H54 (cell line): ENCODE measurements at regions not wholly inside any gene's neighbourhood (a gene's known extent, or its start where the extent isn't known, plus 50 kb on each side); places are given as distances from the start of the nearest gene placed in this dataset.
"Not testable (repeated sequence)": the region's sequence is repeated elsewhere in the genome, so short reads cannot be mapped to it uniquely, and the experiment has no call there.

Source experiments
- DNase-seq: peaks from one replicate; pipeline ENCODE4 v3.0.0; 2011; ENCODE audit warnings: low spot score, mixed read lengths; ENCODE audit not compliant: insufficient read length
- FAIRE-seq: peaks from 3 replicates; lab custom pipeline; 2011; peaks lifted over from hg19 to GRCh38; lab: Jason Lieb, UNC
- POLR2A ChIP-seq: IDR thresholded peaks from 2 replicates; pipeline ENCODE4 v1.6.1; 2011; ENCODE audit warnings: low read depth, mild to moderate bottlenecking, low read length

- DNase-seq = no peak
- no peak for FAIRE-seq
- TF ChIP-seq POLR2A = no peak
These were observed 496.8 kb upstream of the JAG1 start for GRCh38 chr20:11170565-11170964.

GRCh38 chr20:11172881-11173280 lies 499.1 kb upstream of the JAG1 start:
- FAIRE-seq = no peak
- DNase-seq = no peak
- no peak for TF ChIP-seq POLR2A

- no peak for FAIRE-seq
- no peak for TF ChIP-seq POLR2A
- no peak for DNase-seq
These were observed 500.1 kb upstream of the JAG1 start for GRCh38 chr20:11173916-11174315.

GRCh38 chr20:11174861-11175260 lies 501.1 kb upstream of the JAG1 start:
- DNase-seq (no peak), FAIRE-seq (no peak)
- no peak for TF ChIP-seq POLR2A

GRCh38 chr20:11176431-11176830 lies 502.6 kb upstream of the JAG1 start:
- FAIRE-seq (no peak), DNase-seq (no peak)
- no peak for TF ChIP-seq POLR2A

GRCh38 chr20:11178946-11179654 lies 505.3 kb upstream of the JAG1 start:
- peak; percentile 99 for FAIRE-seq

GRCh38 chr20:11180186-11180585 lies 506.4 kb upstream of the JAG1 start:
- FAIRE-seq = no peak
- no peak for TF ChIP-seq POLR2A
- no peak for DNase-seq

More at GRCh38 chr20:11178946-11179654, 505.3 kb upstream of the JAG1 start:
- TF ChIP-seq POLR2A = no peak
- DNase-seq = peak; percentile 17

GRCh38 chr20:11181129-11181528 lies 507.3 kb upstream of the JAG1 start:
- FAIRE-seq, DNase-seq: not testable (repeated sequence)

GRCh38 chr20:11181966-11182365 lies 508.2 kb upstream of the JAG1 start:
- DNase-seq = no peak
- no peak for FAIRE-seq
- no peak for TF ChIP-seq POLR2A

- TF ChIP-seq POLR2A = no peak
- FAIRE-seq (no peak), DNase-seq (no peak)
These were observed 508.9 kb upstream of the JAG1 start for GRCh38 chr20:11182720-11183119.

- DNase-seq = no peak
- no peak for TF ChIP-seq POLR2A
These were observed 512.7 kb upstream of the JAG1 start for GRCh38 chr20:11186301-11187008.

GRCh38 chr20:11188843-11189603 lies 515.2 kb upstream of the JAG1 start:
- no peak for DNase-seq
- FAIRE-seq = peak; percentile 52
- no peak for TF ChIP-seq POLR2A

More at GRCh38 chr20:11186301-11187008, 512.7 kb upstream of the JAG1 start:
- FAIRE-seq = no peak

GRCh38 chr20:11190741-11191140 lies 516.9 kb upstream of the JAG1 start:
- no peak for FAIRE-seq
- DNase-seq = no peak
- no peak for TF ChIP-seq POLR2A

- no peak for TF ChIP-seq POLR2A
- no peak for DNase-seq
- FAIRE-seq = no peak
These were observed 518.3 kb upstream of the JAG1 start for GRCh38 chr20:11192106-11192505.

- no peak for DNase-seq
- no peak for FAIRE-seq
- TF ChIP-seq POLR2A = no peak
These were observed 519.4 kb upstream of the JAG1 start for GRCh38 chr20:11193241-11193640.
